ENCODE measurements at regions not wholly inside any gene's neighbourhood (a gene's known extent, or its start where the extent isn't known, plus 50 kb on each side); places are given as distances from the start of the nearest gene placed in this dataset.

- Histone ChIP-seq H3K9me2 (ENCODE audit: insufficient read depth) (no peaks in the 10 kb centered on the region), H3K36me3 (ENCODE audit: low read depth) (no peaks in the 10 kb centered on the region), H3K27me3 (ENCODE audit: insufficient read depth, low read depth) (no peaks in the 10 kb centered on the region), H3K79me2 (ENCODE audit: low read depth) (no peaks in the 10 kb centered on the region), H3K4me2 (no peak overlapping the region), H4K20me1 (ENCODE audit: insufficient read depth) (no peaks in the 10 kb centered on the region), H3F3A (ENCODE audit: insufficient read depth, low read depth) (peaks cover 7% of the 10 kb centered on the region; the same call in 1 of the 2 replicates), H2AFZ (no peak overlapping the region), H3K9me3 (ENCODE audit: insufficient read depth, low read depth) (no peaks in the 10 kb centered on the region), H3K4me1 (replicated peaks; ENCODE audit: insufficient read depth) (no peaks in the 10 kb centered on the region), H3K4me3 (no peak overlapping the region), H3K27ac (no peak overlapping the region)
- no TSS peak for BruUV-seq (replicated peaks)
- DNase-seq: no peak
- ChIA-PET CTCF (no interaction called here), POLR2A (ENCODE audit: unreplicated experiment) (no interaction called here)
- intact Hi-C loops (cut with micrococcal nuclease; ENCODE audit: unreplicated experiment): no loop called here
- no peak for TF ChIP-seq CTCF (conservative IDR thresholded peaks at IDR 0.05)
- TF ChIP-seq EZH2 (IDR thresholded peaks at IDR 0.05; ENCODE audit: low read depth): no peak
These were observed 56.2 kb upstream of the CKS2 start for GRCh38 chr9:89254773-89255125.

DNA sequence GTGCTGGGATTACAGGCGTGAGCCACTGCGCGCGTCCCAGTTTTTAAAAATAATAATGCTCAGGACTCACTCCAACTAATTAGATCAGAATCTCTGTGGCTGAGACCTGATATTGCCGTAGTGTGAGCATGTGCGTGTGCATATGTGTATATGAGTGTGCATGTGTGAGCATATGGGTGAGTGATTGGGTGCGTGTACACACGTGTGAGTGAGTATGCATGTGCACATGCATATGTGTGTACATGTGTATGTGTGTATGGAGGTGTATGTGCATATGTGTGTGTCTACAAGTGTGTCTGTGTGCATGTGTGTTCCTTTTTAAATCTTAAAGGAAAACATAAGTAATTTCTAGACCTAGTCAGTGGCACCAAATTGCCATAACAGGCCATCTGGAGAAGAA, 54.8 kb upstream of the CKS2 start:
- intact Hi-C loops (cut with micrococcal nuclease; ENCODE audit: unreplicated experiment): no loop called here
- Histone ChIP-seq H3K9me2 (ENCODE audit: insufficient read depth) (no peaks in the 10 kb centered on the region), H3K4me2 (no peak overlapping the region), H3K36me3 (ENCODE audit: low read depth) (no peaks in the 10 kb centered on the region), H3K27ac (no peak overlapping the region), H4K20me1 (ENCODE audit: insufficient read depth) (no peaks in the 10 kb centered on the region), H3K79me2 (ENCODE audit: low read depth) (no peaks in the 10 kb centered on the region), H2AFZ (no peak overlapping the region), H3K4me1 (replicated peaks; ENCODE audit: insufficient read depth) (no peaks in the 10 kb centered on the region), H3K9me3 (ENCODE audit: insufficient read depth, low read depth) (no peaks in the 10 kb centered on the region), H3K4me3 (no peak overlapping the region), H3F3A (ENCODE audit: insufficient read depth, low read depth) (peaks cover 7% of the 10 kb centered on the region; the same call in 1 of the 2 replicates), H3K27me3 (ENCODE audit: insufficient read depth, low read depth) (no peaks in the 10 kb centered on the region)
- TF ChIP-seq CTCF (conservative IDR thresholded peaks at IDR 0.05) (no peak), EZH2 (IDR thresholded peaks at IDR 0.05; ENCODE audit: low read depth) (no peak)
- ChIA-PET CTCF (no interaction called here), POLR2A (ENCODE audit: unreplicated experiment) (no interaction called here)
- no peak for DNase-seq
- BruUV-seq (replicated peaks): no TSS peak

DNA sequence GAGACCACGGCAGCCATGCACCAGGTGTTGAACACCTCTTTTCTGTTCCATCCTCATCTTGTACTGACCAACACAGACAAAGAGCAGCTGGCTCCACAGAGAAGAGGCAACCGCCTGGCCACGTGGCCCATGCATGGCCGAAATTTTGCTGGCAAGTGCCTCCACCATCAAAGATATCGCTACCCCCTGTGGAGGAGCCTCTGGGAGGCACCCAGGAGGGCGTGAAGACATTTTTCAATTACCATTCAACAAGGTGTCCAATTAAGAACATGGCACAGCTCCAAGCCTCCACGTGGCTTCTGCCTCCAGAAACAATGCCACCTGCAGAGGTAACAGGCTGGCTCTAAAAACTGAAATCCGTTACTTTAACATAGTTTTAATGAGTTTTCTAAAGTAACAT, 54.4 kb upstream of the CKS2 start:
- no peaks in the 10 kb centered on the region for H3K79me2 ChIP-seq (ENCODE audit: low read depth)
- BruUV-seq (replicated peaks): no TSS peak
- ChIA-PET CTCF (no interaction called here), POLR2A (ENCODE audit: unreplicated experiment) (no interaction called here)
- no peaks in the 10 kb centered on the region for H3K9me3 ChIP-seq (ENCODE audit: insufficient read depth, low read depth)
- no peaks in the 10 kb centered on the region for H3K9me2 ChIP-seq (ENCODE audit: insufficient read depth)
- intact Hi-C loops (cut with micrococcal nuclease; ENCODE audit: unreplicated experiment): no loop called here
- no peaks in the 10 kb centered on the region for H3K36me3 ChIP-seq (ENCODE audit: low read depth)
- H3K4me2 ChIP-seq: no peak overlapping the region
- no peak overlapping the region for H3K27ac ChIP-seq
- TF ChIP-seq EZH2 (IDR thresholded peaks at IDR 0.05; ENCODE audit: low read depth) (no peak), CTCF (conservative IDR thresholded peaks at IDR 0.05) (no peak)
- DNase-seq: no peak
- H3K27me3 ChIP-seq (ENCODE audit: insufficient read depth, low read depth): no peaks in the 10 kb centered on the region
- no peaks in the 10 kb centered on the region for H3K4me1 ChIP-seq (replicated peaks; ENCODE audit: insufficient read depth)
- H4K20me1 ChIP-seq (ENCODE audit: insufficient read depth): no peaks in the 10 kb centered on the region
- H2AFZ ChIP-seq: no peak overlapping the region
- H3F3A ChIP-seq (ENCODE audit: insufficient read depth, low read depth): peaks cover 7% of the 10 kb centered on the region; the same call in 1 of the 2 replicates
- H3K4me3 ChIP-seq: no peak overlapping the region
